ENCODE measurements at regions not wholly inside any gene's neighbourhood (a gene's known extent, or its start where the extent isn't known, plus 50 kb on each side); places are given as distances from the start of the nearest gene placed in this dataset.

- 50 to 54% (median 52%) methylated on average over 8 of the region's 8 CpGs for WGBS, 3 donors
- no peak for TF ChIP-seq CTCF (IDR thresholded peaks at IDR 0.05)
- H3K36me3 ChIP-seq (ENCODE audit: insufficient read depth in 1 of 2, low read depth in 1 of 2) = no peaks in the 10 kb centered on the region
- no peak overlapping the region for H3K4me3 ChIP-seq
- no peaks in the 10 kb centered on the region for H3K4me1 ChIP-seq
- intact Hi-C loops (cut with DNase I) = no loop called here
- H3K9me3 ChIP-seq = no peaks in the 10 kb centered on the region
- H3K27me3 ChIP-seq (ENCODE audit: insufficient read depth in 3 of 3, low read length in 2 of 3) = peaks cover 0 to 8% (median 3%) of the 10 kb centered on the region in 3 donors
- ATAC-seq (no peak), DNase-seq (no peak)
- H3K27ac ChIP-seq = no peak overlapping the region
These were observed 138.9 kb downstream of the RASEF start for GRCh38 chr9:82923912-82924605.

All from psoas muscle (tissue), 7 donors.